ENCODE measurements at regions not wholly inside any gene's neighbourhood (a gene's known extent, or its start where the extent isn't known, plus 50 kb on each side); places are given as distances from the start of the nearest gene placed in this dataset.
A peak's percentile ranks its signal among the peaks of the same experiment; 100 is the strongest.

- DNase-seq, result no peak
Measured at GRCh38 chr9:27625751-27626150, 52.5 kb upstream of the C9orf72 start.

- DNase-seq, result no peak
Measured at GRCh38 chr9:27626244-27627187, 53.2 kb upstream of the C9orf72 start.

- no peak for DNase-seq
Measured at GRCh38 chr9:27627188-27627564, 53.9 kb upstream of the C9orf72 start.

GRCh38 chr9:27628311-27628710, 55.0 kb upstream of the C9orf72 start:
- DNase-seq, result no peak

GRCh38 chr9:27629425-27629824, 56.1 kb upstream of the C9orf72 start:
- DNase-seq, result no peak

- DNase-seq, result no peak
Measured at GRCh38 chr9:27632254-27632653, 59.0 kb upstream of the C9orf72 start.

GRCh38 chr9:27633764-27634163, 60.5 kb upstream of the C9orf72 start:
- DNase-seq, result no peak

GRCh38 chr9:27634879-27635278, 61.6 kb upstream of the C9orf72 start:
- DNase-seq, result peak in 1 of 2 donors; percentile 9

GRCh38 chr9:27638716-27639115, 65.4 kb upstream of the C9orf72 start:
- no peak for DNase-seq

- DNase-seq, result no peak
Measured at GRCh38 chr9:27645161-27645840, 72.0 kb upstream of the C9orf72 start.

- no peak for DNase-seq
Measured at GRCh38 chr9:27653246-27653645, 80.0 kb upstream of the C9orf72 start.

- DNase-seq, result no peak
Measured at GRCh38 chr9:27653957-27654356, 80.7 kb upstream of the C9orf72 start.

- DNase-seq, result no peak
Measured at GRCh38 chr9:27654629-27655285, 81.5 kb upstream of the C9orf72 start.

- DNase-seq, result no peak
Measured at GRCh38 chr9:27655441-27655840, 82.2 kb upstream of the C9orf72 start.

- no peak for DNase-seq
Measured at GRCh38 chr9:27659001-27659400, 85.7 kb upstream of the C9orf72 start.

- DNase-seq, result no peak
Measured at GRCh38 chr9:27659571-27659970, 86.3 kb upstream of the C9orf72 start.

- DNase-seq, result no peak
Measured at GRCh38 chr9:27660148-27660547, 86.9 kb upstream of the C9orf72 start.

GRCh38 chr9:27663526-27663925, 90.2 kb upstream of the C9orf72 start:
- DNase-seq, result no peak

GRCh38 chr9:27664121-27664779, 91.0 kb upstream of the C9orf72 start:
- no peak for DNase-seq

GRCh38 chr9:27665136-27665535, 91.9 kb upstream of the C9orf72 start:
- DNase-seq, result no peak

GRCh38 chr9:27668280-27668679, 95.0 kb upstream of the C9orf72 start:
- DNase-seq, result no peak

- DNase-seq, result no peak
Measured at GRCh38 chr9:27671636-27672035, 98.4 kb upstream of the C9orf72 start.

GRCh38 chr9:27672718-27673117, 99.4 kb upstream of the C9orf72 start:
- DNase-seq, result no peak

All from bone marrow (tissue), 2 donors.